Stimulated activated CD8-positive, alpha-beta memory T cell treated with anti-CD3 and anti-CD28 coated beads, Interleukin-12 subunit alpha, Interleukin-12 subunit beta, amount 100 ng/mL, for 1 hour (primary cell): ENCODE measurements at regions not wholly inside any gene's neighbourhood (a gene's known extent, or its start where the extent isn't known, plus 50 kb on each side); places are given as distances from the start of the nearest gene placed in this dataset.

Experiments used
- DNase-seq: peaks from one replicate; pipeline ENCODE4 v3.0.0-alpha.2; 2020; ENCODE audit warnings: low read depth

- DNase-seq: no peak
Measured at GRCh38 chr13:31610270-31610998, 128.9 kb upstream of the RXFP2 start.

DNA sequence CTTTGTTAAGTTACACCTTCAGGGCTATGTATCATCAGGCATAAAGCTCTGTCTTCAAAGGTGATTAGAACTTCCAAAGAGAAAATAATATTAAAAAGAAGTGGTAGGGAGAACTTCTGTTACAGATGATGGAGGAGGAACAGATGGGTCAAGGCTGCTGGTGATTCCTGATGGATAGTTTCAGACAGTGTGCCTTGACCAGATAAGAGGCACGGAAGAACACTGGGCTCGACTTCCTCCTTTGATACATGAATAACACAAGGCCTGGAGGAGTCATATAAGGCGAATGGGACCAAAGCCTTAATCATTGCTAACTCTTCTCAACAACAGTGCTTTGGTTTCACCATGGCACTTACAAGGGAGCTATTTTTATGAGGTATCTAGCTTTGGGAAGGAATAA lies 128.1 kb upstream of the RXFP2 start:
- no peak for DNase-seq

- no peak for DNase-seq
Measured at GRCh38 chr13:31614073-31614472, 125.3 kb upstream of the RXFP2 start.

GRCh38 chr13:31614704-31615103 lies 124.6 kb upstream of the RXFP2 start:
- no peak for DNase-seq

DNA sequence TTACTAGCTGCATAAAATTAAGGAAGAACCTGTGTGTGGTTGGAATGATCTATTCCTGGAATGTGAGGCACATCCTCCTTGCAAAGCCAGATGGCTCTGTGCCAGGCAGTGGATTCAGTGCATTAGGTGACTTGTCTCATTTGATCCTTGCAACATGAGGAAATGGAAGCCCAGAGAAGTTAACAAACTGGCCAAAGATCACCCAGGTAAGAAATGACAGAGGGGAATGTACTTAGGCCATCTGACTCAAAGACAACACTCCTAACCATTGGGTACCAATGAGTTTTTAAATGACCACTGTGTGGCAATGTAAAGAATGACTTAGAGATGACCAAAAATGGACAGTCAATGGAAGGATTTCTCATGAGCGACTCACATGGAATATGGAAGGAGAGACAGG lies 114.2 kb upstream of the RXFP2 start:
- DNase-seq: no peak

- DNase-seq: no peak
Measured at GRCh38 chr13:31627097-31627845, 112.1 kb upstream of the RXFP2 start.

- no peak for DNase-seq
Measured at GRCh38 chr13:31629085-31629780, 110.1 kb upstream of the RXFP2 start.

DNA sequence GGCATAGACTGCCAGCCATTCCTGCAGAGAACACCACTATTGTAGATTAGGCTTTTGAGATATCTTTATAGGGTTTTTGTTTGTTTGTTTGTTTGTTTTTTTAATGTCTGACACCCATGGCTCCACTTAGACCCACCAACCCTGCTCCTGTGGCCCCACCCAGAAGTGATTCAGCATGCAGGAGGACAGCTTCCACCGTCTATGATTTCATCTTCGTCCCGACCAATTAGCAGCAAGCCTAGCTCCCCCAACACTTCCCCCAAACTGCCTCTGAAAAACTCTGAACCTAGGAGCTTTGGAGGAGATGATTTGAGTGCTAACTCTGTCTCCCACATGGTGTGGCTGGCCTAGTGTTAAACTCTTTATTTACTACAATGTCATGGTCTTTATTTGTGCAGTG lies 108.3 kb upstream of the RXFP2 start:
- DNase-seq: no peak

DNA sequence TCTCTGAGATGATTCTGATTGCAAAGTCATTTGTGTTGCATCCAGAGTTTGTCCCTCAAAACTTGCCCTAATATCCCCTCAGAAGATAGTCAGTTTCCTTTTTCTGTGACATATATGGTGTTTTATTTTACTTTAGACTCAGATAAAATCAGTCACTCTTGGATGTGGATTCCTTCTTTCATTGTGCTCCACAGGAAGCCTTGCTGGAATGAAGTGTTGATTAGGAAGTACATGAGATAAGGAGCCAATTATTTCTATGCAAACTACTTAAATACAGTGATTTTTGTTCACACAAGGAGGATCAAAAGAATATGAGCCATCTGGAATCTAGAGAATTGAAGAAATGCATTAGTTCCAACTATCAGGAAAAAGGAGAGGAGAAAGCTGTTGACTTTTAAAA lies 107.6 kb upstream of the RXFP2 start:
- no peak for DNase-seq

DNA sequence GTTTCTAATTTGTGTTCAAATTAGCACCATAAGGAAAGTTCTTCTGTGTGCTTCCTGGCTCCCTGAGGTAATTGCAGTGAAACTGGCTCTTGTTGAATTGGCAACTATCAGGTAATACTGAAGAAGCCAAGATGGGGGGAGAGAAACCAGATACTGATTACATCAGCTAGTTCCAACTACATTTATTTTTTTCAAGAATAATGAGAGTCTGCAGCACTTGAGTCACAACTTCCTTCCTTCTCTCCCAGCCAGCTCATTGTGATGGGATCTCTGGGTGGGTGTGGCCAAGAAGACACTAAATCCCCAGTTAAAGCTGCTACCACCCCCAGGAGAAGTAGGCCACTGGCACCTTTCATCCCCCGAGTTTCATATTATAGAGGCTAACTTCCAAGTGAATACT lies 100.7 kb upstream of the RXFP2 start:
- DNase-seq: no peak

DNA sequence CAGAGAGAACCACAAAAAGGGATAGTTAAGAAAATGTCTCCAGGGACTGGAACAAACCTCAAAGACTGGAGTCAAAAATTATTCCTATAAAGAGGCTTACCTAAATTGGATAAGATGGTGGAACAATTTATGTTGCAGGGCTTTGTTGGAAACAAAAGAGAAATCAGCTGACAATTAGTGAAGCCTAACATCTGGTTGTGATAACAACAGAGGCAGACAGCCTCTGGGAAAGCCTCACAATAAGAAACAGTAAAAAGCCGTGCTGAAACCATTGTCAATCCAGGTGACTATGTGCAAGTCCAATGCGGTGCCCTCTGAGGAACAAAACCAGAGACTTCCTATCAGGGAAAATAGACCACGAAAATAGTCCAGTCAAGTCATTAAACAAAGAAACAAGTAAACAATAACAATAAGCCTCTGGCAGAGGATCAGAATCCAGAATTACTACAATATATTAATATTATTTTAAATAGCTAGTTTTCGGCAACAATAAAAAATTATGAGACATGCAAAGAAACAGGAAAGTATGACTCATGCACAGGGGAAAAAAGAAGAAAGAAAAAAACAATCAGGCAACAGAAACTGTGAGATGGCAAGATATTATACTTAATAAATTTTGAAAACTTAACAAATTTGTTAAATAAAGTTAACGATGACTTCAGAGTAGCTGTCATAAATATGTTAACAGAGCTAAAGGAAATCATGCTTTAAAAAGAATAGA lies 99.7 kb upstream of the RXFP2 start:
- DNase-seq: no peak

GRCh38 chr13:31649766-31650165 lies 89.6 kb upstream of the RXFP2 start:
- DNase-seq: no peak

GRCh38 chr13:31653730-31654129 lies 85.6 kb upstream of the RXFP2 start:
- DNase-seq: no peak

GRCh38 chr13:31663880-31664585 lies 75.3 kb upstream of the RXFP2 start:
- DNase-seq: no peak

GRCh38 chr13:31670831-31671617 lies 68.3 kb upstream of the RXFP2 start:
- no peak for DNase-seq

DNA sequence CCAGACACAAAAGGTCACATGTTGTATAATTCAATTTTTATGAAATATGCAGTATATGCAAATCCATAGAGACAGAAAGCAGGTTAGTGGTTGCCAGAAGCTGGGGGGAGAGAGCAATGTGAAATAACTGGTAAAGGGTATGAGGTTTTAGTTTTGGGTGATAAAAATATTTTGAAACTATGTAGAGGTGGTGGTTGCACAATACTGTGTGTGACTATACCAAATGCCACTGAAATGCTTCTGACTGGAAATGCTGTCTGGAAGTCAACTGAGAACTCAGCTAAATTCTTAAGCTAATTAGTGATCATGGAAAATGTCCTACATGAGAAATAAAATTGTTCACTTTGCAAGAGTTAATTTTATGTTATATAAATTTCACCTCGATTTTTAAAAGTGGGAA lies 65.3 kb upstream of the RXFP2 start:
- no peak for DNase-seq

GRCh38 chr13:31675440-31675953 lies 63.8 kb upstream of the RXFP2 start:
- no peak for DNase-seq

DNA sequence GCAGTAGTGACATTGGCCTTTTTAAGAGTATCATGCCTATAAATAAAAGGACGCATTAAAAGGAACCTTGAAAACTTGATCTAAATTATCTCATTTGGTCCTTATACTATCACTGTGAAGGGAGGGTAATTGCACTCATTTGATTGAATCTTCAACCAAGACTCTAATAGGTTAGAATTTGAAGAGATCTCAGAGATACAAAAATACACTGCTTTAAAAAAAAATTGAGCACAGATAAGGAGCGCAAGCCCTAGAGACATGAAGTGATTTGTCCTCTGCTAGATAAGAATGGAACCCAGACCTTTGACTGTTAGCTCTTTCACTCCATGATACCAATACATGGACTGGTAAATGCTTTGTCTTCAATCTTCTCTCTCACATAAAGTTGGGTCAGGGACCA lies 58.2 kb upstream of the RXFP2 start:
- DNase-seq: no peak

DNA sequence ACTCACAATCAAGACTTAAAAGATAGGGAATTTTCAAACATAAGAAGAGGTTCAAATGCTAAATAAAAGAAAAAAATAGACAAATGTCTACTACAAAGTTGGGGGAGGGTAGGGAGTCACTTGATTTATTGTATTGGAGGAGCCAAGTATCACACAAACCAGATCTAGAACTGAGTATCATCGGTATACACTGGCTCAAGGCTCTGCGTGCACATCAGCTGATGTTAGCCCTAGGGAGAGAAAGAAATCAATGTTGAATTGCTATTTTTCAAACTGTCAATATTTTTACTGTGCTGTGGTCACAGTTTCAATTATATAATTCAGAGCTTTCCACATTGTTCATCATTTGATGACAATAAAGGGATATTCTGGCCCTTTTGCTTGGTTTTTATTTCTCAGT lies 54.9 kb upstream of the RXFP2 start:
- DNase-seq: no peak

- no peak for DNase-seq
Measured at GRCh38 chr13:31686670-31687425, 52.5 kb upstream of the RXFP2 start.
